Omental fat pad (tissue), 3 donors: ENCODE measurements at regions not wholly inside any gene's neighbourhood (a gene's known extent, or its start where the extent isn't known, plus 50 kb on each side); places are given as distances from the start of the nearest gene placed in this dataset.

Experiments used
- ATAC-seq: fragments of 150-250 bp; one replicate; pipeline ENCODE4 v1.9.1; 2016; ENCODE audit warnings: mild to moderate bottlenecking, moderate library complexity; ENCODE audit not compliant: low FRiP score
- DNase-seq: peaks from one replicate; pipeline ENCODE4 v3.0.0-alpha.2; 2019; ENCODE audit warnings: low spot score
- TF ChIP-seq, protein P1 (sequence below), 3 donors: fragments of 450-650 bp; IDR thresholded peaks; one replicate each; pipeline ENCODE4 v1.5.1; 2016 to 2017; ENCODE audit warnings: antibody characterized with exemption in 3 of 3, mild to moderate bottlenecking in 3 of 3, moderate library complexity in 2 of 3

GRCh38 chr7:68457481-68457880, 1140.8 kb upstream of the AUTS2 start:
- DNase-seq = no peak
- ATAC-seq = no peak
- TF ChIP-seq, protein P1, sequence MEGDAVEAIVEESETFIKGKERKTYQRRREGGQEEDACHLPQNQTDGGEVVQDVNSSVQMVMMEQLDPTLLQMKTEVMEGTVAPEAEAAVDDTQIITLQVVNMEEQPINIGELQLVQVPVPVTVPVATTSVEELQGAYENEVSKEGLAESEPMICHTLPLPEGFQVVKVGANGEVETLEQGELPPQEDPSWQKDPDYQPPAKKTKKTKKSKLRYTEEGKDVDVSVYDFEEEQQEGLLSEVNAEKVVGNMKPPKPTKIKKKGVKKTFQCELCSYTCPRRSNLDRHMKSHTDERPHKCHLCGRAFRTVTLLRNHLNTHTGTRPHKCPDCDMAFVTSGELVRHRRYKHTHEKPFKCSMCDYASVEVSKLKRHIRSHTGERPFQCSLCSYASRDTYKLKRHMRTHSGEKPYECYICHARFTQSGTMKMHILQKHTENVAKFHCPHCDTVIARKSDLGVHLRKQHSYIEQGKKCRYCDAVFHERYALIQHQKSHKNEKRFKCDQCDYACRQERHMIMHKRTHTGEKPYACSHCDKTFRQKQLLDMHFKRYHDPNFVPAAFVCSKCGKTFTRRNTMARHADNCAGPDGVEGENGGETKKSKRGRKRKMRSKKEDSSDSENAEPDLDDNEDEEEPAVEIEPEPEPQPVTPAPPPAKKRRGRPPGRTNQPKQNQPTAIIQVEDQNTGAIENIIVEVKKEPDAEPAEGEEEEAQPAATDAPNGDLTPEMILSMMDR (IDR thresholded peaks at IDR 0.05) = no peak

DNA sequence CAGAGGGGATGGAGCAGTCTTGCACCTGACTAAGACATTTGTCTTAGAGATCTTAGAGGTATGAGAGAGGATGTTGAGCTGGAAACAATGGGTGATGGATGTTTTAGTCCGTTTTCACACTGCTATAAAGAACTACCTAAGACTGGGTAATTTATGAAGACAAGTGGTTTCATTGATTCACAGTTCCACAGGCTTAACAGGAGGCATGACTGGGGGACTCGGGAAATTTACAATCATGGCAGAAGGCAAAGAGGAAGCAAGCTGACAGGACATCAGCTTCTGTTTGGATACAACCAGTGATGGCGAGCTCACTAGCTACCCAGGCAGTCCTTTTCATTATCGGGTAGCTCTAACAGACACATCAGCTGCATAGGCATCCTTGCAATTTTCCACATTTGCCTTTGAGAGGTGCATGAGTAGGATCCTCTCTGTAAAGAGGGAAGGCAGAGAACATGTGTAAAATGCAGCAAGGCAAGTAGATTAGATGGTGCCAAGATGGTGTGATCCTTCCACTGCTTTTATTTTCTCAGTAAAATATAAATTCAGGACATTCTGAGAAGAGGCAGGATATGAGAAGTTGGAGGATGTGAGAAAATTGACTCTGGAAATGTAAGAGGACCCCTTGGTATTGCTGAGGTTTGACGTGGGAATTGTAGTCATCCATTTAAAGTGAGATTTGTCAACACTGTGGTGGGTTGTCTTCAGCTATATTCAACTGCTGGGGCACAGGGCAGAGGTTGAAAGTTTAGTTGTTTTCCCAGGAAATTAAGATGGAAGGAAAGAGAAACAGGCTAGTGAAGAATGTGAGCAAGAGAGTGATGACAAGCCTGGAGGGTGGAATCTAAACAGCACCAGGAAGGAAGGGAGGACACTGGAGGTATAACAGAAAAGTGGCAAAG, 1140.0 kb upstream of the AUTS2 start:
- DNase-seq (no peak), ATAC-seq (no peak)
- TF ChIP-seq, protein P1 (IDR thresholded peaks at IDR 0.05) = no peak

- TF ChIP-seq, protein P1 (IDR thresholded peaks at IDR 0.05) = no peak
- ATAC-seq = peak; percentile 81
- DNase-seq = no peak
Measured at GRCh38 chr7:68461430-68461829, 1136.8 kb upstream of the AUTS2 start.

DNA sequence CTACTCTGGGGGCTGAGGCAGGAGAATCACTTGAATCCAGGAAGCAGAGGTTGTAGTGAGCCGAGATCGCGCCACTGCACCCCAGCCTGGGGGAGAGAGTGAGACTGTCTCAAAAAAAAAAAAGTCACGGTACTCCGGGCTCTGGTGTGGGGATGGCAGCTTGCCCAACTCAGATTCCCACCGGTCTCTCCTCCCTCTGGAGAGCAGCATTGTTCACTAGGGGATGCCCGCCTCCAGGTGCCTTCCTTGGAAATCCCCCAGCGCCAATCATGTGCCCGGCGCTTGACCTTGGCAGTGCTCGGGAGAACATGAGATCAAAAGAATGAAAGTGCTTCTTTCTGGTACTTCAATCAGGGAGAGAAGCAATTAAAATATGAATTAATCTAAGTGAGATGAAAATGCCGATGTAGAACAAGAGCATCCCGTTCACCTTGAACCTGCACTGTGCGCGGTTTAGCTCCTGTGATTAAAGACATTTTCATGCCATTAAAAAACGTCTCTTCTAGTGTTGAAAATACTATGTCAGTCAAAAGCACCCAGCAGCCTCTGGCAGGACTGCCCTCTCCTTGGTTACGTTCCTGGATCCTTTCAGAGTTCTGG, 1127.3 kb upstream of the AUTS2 start:
- ATAC-seq = no peak
- DNase-seq = no peak
- TF ChIP-seq, protein P1 (IDR thresholded peaks at IDR 0.05) = no peak

- DNase-seq (no peak), ATAC-seq (no peak)
- TF ChIP-seq, protein P1 (IDR thresholded peaks at IDR 0.05) = no peak
Measured at GRCh38 chr7:68472688-68473087, 1125.6 kb upstream of the AUTS2 start.

DNA sequence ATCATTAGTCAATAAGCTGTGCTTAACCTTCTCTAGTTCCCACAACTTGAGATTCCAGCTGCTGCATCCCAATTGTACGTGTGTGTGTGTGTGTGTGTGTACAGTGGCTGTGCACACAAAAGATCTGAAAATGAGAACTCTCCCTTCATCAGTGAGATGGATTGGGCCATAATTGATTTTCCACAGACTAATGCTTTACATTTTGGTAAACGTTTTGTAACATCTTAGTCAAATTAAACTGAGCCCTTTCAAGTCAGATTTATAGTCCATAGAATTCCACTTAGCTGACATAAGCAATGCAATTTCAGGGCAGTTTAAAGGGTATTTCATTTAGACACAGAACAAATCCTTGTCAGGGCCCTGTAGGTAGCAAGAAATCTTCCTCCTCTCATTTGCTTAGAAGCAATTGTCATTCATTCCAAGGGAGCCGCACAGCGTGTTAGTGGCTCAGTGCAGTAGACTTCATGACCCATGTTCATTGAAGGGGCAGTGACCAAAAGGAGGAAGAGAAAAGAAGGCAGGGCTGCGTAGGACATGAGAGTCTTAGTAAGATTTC, 1123.5 kb upstream of the AUTS2 start:
- DNase-seq (no peak), ATAC-seq (no peak)
- TF ChIP-seq, protein P1 (IDR thresholded peaks at IDR 0.05) = no peak
